GM21528 (cell line): ENCODE measurements at regions not wholly inside any gene's neighbourhood (a gene's known extent, or its start where the extent isn't known, plus 50 kb on each side); places are given as distances from the start of the nearest gene placed in this dataset.
"Not testable (repeated sequence)": the region's sequence is repeated elsewhere in the genome, so short reads cannot be mapped to it uniquely, and the experiment has no call there.

Experiments
- ATAC-seq: cut with Tn5 transposase; IDR thresholded peaks from one replicate; pipeline ENCODE4 v1.9.1; 2021; ENCODE audit warnings: mild to moderate bottlenecking, moderate library complexity; ENCODE audit not compliant: unreplicated experiment, low FRiP score

- ATAC-seq: no peak
Measured at GRCh38 chr18:44548291-44549221, 132.1 kb upstream of the SETBP1 start.

- ATAC-seq: no peak
Measured at GRCh38 chr18:44552706-44553105, 128.0 kb upstream of the SETBP1 start.

- ATAC-seq: peak; percentile 79
Measured at GRCh38 chr18:44556296-44556695, 124.4 kb upstream of the SETBP1 start.

GRCh38 chr18:44557616-44558151 lies 123.0 kb upstream of the SETBP1 start:
- ATAC-seq: no peak

- no peak for ATAC-seq
Measured at GRCh38 chr18:44558767-44559166, 121.9 kb upstream of the SETBP1 start.

GRCh38 chr18:44562986-44563385 lies 117.7 kb upstream of the SETBP1 start:
- ATAC-seq: no peak

- ATAC-seq: no peak
Measured at GRCh38 chr18:44564922-44565321, 115.8 kb upstream of the SETBP1 start.

- ATAC-seq: no peak
Measured at GRCh38 chr18:44568342-44568741, 112.3 kb upstream of the SETBP1 start.

- no peak for ATAC-seq
Measured at GRCh38 chr18:44568986-44569385, 111.7 kb upstream of the SETBP1 start.

- ATAC-seq: no peak
Measured at GRCh38 chr18:44569391-44570055, 111.2 kb upstream of the SETBP1 start.

- ATAC-seq: no peak
Measured at GRCh38 chr18:44579028-44579702, 101.5 kb upstream of the SETBP1 start.

GRCh38 chr18:44579745-44580144 lies 100.9 kb upstream of the SETBP1 start:
- ATAC-seq: no peak

GRCh38 chr18:44580159-44580558 lies 100.5 kb upstream of the SETBP1 start:
- no peak for ATAC-seq

GRCh38 chr18:44580782-44581181 lies 99.9 kb upstream of the SETBP1 start:
- ATAC-seq: not testable (repeated sequence)

- ATAC-seq: no peak
Measured at GRCh38 chr18:44582456-44582855, 98.2 kb upstream of the SETBP1 start.

- ATAC-seq: no peak
Measured at GRCh38 chr18:44584900-44585299, 95.8 kb upstream of the SETBP1 start.

GRCh38 chr18:44586782-44587524 lies 93.7 kb upstream of the SETBP1 start:
- ATAC-seq: no peak

GRCh38 chr18:44588508-44588907 lies 92.2 kb upstream of the SETBP1 start:
- ATAC-seq: no peak

- no peak for ATAC-seq
Measured at GRCh38 chr18:44589693-44590355, 90.9 kb upstream of the SETBP1 start.
